Colonic mucosa (tissue), 4 donors: ENCODE measurements at regions not wholly inside any gene's neighbourhood (a gene's known extent, or its start where the extent isn't known, plus 50 kb on each side); places are given as distances from the start of the nearest gene placed in this dataset.

Source experiments
- DNase-seq: peaks from one replicate; pipeline ENCODE4 v3.0.0-alpha.2; 2020
- H3K27ac ChIP-seq: fragments of 200-600 bp; one replicate; pipeline ENCODE4 v1.8.0; 2021
- H3K27me3 ChIP-seq: fragments of 200-600 bp; one replicate; pipeline ENCODE4 v1.8.0; 2021
- H3K36me3 ChIP-seq: fragments of 200-600 bp; one replicate; pipeline ENCODE4 v1.8.0; 2021
- H3K4me1 ChIP-seq: fragments of 200-600 bp; one replicate; pipeline ENCODE4 v1.8.0; 2021; ENCODE audit warnings: mild to moderate bottlenecking
- H3K4me3 ChIP-seq: fragments of 200-600 bp; one replicate; pipeline ENCODE4 v1.8.0; 2021
- H3K9ac ChIP-seq, 2 donors: one replicate each; pipeline ENCODE4 v1.7.0; 2013; ENCODE audit warnings: control low read depth in 2 of 2, low read depth in 2 of 2, low read length in 2 of 2
- H3K9me3 ChIP-seq: fragments of 200-600 bp; one replicate; pipeline ENCODE4 v1.8.0; 2021
- CTCF ChIP-seq: fragments of 200-600 bp; IDR thresholded peaks from one replicate; pipeline ENCODE4 v1.8.0; 2022; ENCODE audit warnings: antibody characterized with exemption, mild to moderate bottlenecking
- intact Hi-C: fragments of 100-400 bp; cut with DNase I; formaldehyde crosslinking; loops from one replicate; pipeline ENCODE4 v1.14.1; 2022
- donor health status: healthy.
- donor health status: DM: no; HTN: no; CAD: no.
- donor health status: DM: no; HTN: no; CAD: no.

GRCh38 chr18:40473221-40474029, 1481.6 kb upstream of the PIK3C3 start:
- DNase-seq, result no peak
- H3K9me3 ChIP-seq, result no peaks in the 10 kb centered on the region
- intact Hi-C loops, result no loop called here
- no peaks in the 10 kb centered on the region for H3K36me3 ChIP-seq
- no peak for TF ChIP-seq CTCF
- no peak overlapping the region for H3K9ac ChIP-seq
- no peak overlapping the region for H3K27ac ChIP-seq
- H3K27me3 ChIP-seq, result no peaks in the 10 kb centered on the region
- no peaks in the 10 kb centered on the region for H3K4me1 ChIP-seq
- H3K4me3 ChIP-seq, result no peak overlapping the region

- Histone ChIP-seq H3K27ac (no peak overlapping the region), H3K36me3 (no peaks in the 10 kb centered on the region), H3K9ac (no peak overlapping the region), H3K9me3 (no peaks in the 10 kb centered on the region), H3K4me1 (no peaks in the 10 kb centered on the region), H3K27me3 (no peaks in the 10 kb centered on the region), H3K4me3 (no peak overlapping the region)
- DNase-seq, result no peak
- TF ChIP-seq CTCF, result no peak
- intact Hi-C loops, result no loop called here
Observed at GRCh38 chr18:40470723-40471122, 1484.3 kb upstream of the PIK3C3 start.

- TF ChIP-seq CTCF, result no peak
- H3K4me1 ChIP-seq, result no peaks in the 10 kb centered on the region
- H3K9me3 ChIP-seq, result no peaks in the 10 kb centered on the region
- H3K27me3 ChIP-seq, result no peaks in the 10 kb centered on the region
- intact Hi-C loops, result no loop called here
- no peak for DNase-seq
- H3K9ac ChIP-seq, result no peak overlapping the region
- no peak overlapping the region for H3K4me3 ChIP-seq
- no peak overlapping the region for H3K27ac ChIP-seq
- H3K36me3 ChIP-seq, result no peaks in the 10 kb centered on the region
Observed at GRCh38 chr18:40469851-40470250, 1485.2 kb upstream of the PIK3C3 start.

- Histone ChIP-seq H3K4me1 (no peaks in the 10 kb centered on the region), H3K9ac (no peak overlapping the region), H3K27ac (no peak overlapping the region), H3K9me3 (no peaks in the 10 kb centered on the region), H3K36me3 (no peaks in the 10 kb centered on the region), H3K27me3 (no peaks in the 10 kb centered on the region), H3K4me3 (no peak overlapping the region)
- intact Hi-C loops, result no loop called here
- DNase-seq, result no peak
- no peak for TF ChIP-seq CTCF
Observed at GRCh38 chr18:40469316-40469715, 1485.7 kb upstream of the PIK3C3 start.

- DNase-seq, result no peak
- Histone ChIP-seq H3K36me3 (no peaks in the 10 kb centered on the region), H3K27ac (no peak overlapping the region), H3K9me3 (no peaks in the 10 kb centered on the region), H3K9ac (no peak overlapping the region), H3K27me3 (no peaks in the 10 kb centered on the region), H3K4me3 (no peak overlapping the region), H3K4me1 (no peaks in the 10 kb centered on the region)
- TF ChIP-seq CTCF, result no peak
- intact Hi-C loops, result no loop called here
Observed at GRCh38 chr18:40464032-40464431, 1491.0 kb upstream of the PIK3C3 start.
